ENCODE measurements at regions not wholly inside any gene's neighbourhood (a gene's known extent, or its start where the extent isn't known, plus 50 kb on each side); places are given as distances from the start of the nearest gene placed in this dataset.
"Not testable (repeated sequence)": the region's sequence is repeated elsewhere in the genome, so short reads cannot be mapped to it uniquely, and the experiment has no call there.

- peaks cover 11% of the 10 kb centered on the region; the same call in 1 of the 2 replicates for H3K4me1 ChIP-seq (ENCODE audit: control insufficient read depth, insufficient read depth, low read length)
- not testable (repeated sequence) for H3K4me3 ChIP-seq (ENCODE audit: low read depth, low read length); H3K27me3 ChIP-seq (ENCODE audit: control insufficient read depth, insufficient read depth, low read length); H3K9me3 ChIP-seq (ENCODE audit: control insufficient read depth, insufficient read depth, low read depth, low read length); H3K9ac ChIP-seq (ENCODE audit: low read length); H3K27ac ChIP-seq (ENCODE audit: low read depth, low read length); H3K36me3 ChIP-seq (ENCODE audit: control insufficient read depth, insufficient read depth, low read length)
These were observed 86.7 kb upstream of the CDC42EP3 start for GRCh38 chr2:37758141-37758601.

- not testable (repeated sequence) for H3K27me3 ChIP-seq (ENCODE audit: control insufficient read depth, insufficient read depth, low read length); H3K9ac ChIP-seq (ENCODE audit: low read length); H3K36me3 ChIP-seq (ENCODE audit: control insufficient read depth, insufficient read depth, low read length); H3K4me3 ChIP-seq (ENCODE audit: low read depth, low read length); H3K9me3 ChIP-seq (ENCODE audit: control insufficient read depth, insufficient read depth, low read depth, low read length); H3K27ac ChIP-seq (ENCODE audit: low read depth, low read length)
- peaks cover 11% of the 10 kb centered on the region; the same call in 1 of the 2 replicates for H3K4me1 ChIP-seq (ENCODE audit: control insufficient read depth, insufficient read depth, low read length)
These were observed 88.5 kb upstream of the CDC42EP3 start for GRCh38 chr2:37759989-37760388.

GRCh38 chr2:37760471-37760870 is 89.0 kb upstream of the CDC42EP3 start:
- H3K27me3 ChIP-seq (ENCODE audit: control insufficient read depth, insufficient read depth, low read length) = no peaks in the 10 kb centered on the region
- H3K27ac ChIP-seq (ENCODE audit: low read depth, low read length) = no peak overlapping the region
- no peaks in the 10 kb centered on the region for H3K36me3 ChIP-seq (ENCODE audit: control insufficient read depth, insufficient read depth, low read length)
- no peaks in the 10 kb centered on the region for H3K9me3 ChIP-seq (ENCODE audit: control insufficient read depth, insufficient read depth, low read depth, low read length)
- H3K9ac ChIP-seq (ENCODE audit: low read length) = no peak overlapping the region
- H3K4me1 ChIP-seq (ENCODE audit: control insufficient read depth, insufficient read depth, low read length) = peaks cover 11% of the 10 kb centered on the region; the same call in 1 of the 2 replicates
- no peak overlapping the region for H3K4me3 ChIP-seq (ENCODE audit: low read depth, low read length)

- peaks cover 19% of the 10 kb centered on the region; the same call in 1 of the 2 replicates for H3K4me1 ChIP-seq (ENCODE audit: control insufficient read depth, insufficient read depth, low read length)
- not testable (repeated sequence) for H3K36me3 ChIP-seq (ENCODE audit: control insufficient read depth, insufficient read depth, low read length); H3K27me3 ChIP-seq (ENCODE audit: control insufficient read depth, insufficient read depth, low read length); H3K4me3 ChIP-seq (ENCODE audit: low read depth, low read length); H3K27ac ChIP-seq (ENCODE audit: low read depth, low read length); H3K9ac ChIP-seq (ENCODE audit: low read length); H3K9me3 ChIP-seq (ENCODE audit: control insufficient read depth, insufficient read depth, low read depth, low read length)
These were observed 90.8 kb upstream of the CDC42EP3 start for GRCh38 chr2:37762281-37762680.

- Histone ChIP-seq H3K9ac (ENCODE audit: low read length) (no peak overlapping the region), H3K4me3 (ENCODE audit: low read depth, low read length) (no peak overlapping the region), H3K36me3 (ENCODE audit: control insufficient read depth, insufficient read depth, low read length) (no peaks in the 10 kb centered on the region), H3K9me3 (ENCODE audit: control insufficient read depth, insufficient read depth, low read depth, low read length) (no peaks in the 10 kb centered on the region), H3K27ac (ENCODE audit: low read depth, low read length) (no peak overlapping the region), H3K4me1 (ENCODE audit: control insufficient read depth, insufficient read depth, low read length) (peaks cover 8% of the 10 kb centered on the region; the same call in 1 of the 2 replicates), H3K27me3 (ENCODE audit: control insufficient read depth, insufficient read depth, low read length) (no peaks in the 10 kb centered on the region)
These were observed 93.3 kb upstream of the CDC42EP3 start for GRCh38 chr2:37764739-37765138.

GRCh38 chr2:37766106-37766505 is 94.7 kb upstream of the CDC42EP3 start:
- H3K36me3 ChIP-seq (ENCODE audit: control insufficient read depth, insufficient read depth, low read length) = no peaks in the 10 kb centered on the region
- H3K27me3 ChIP-seq (ENCODE audit: control insufficient read depth, insufficient read depth, low read length) = no peaks in the 10 kb centered on the region
- no peak overlapping the region for H3K9ac ChIP-seq (ENCODE audit: low read length)
- peaks cover 8% of the 10 kb centered on the region; the same call in 1 of the 2 replicates for H3K4me1 ChIP-seq (ENCODE audit: control insufficient read depth, insufficient read depth, low read length)
- no peak overlapping the region for H3K4me3 ChIP-seq (ENCODE audit: low read depth, low read length)
- H3K27ac ChIP-seq (ENCODE audit: low read depth, low read length) = no peak overlapping the region; the same call in 1 of the 2 replicates
- no peaks in the 10 kb centered on the region for H3K9me3 ChIP-seq (ENCODE audit: control insufficient read depth, insufficient read depth, low read depth, low read length)

GRCh38 chr2:37767046-37767445 is 95.6 kb upstream of the CDC42EP3 start:
- Histone ChIP-seq H3K36me3 (ENCODE audit: control insufficient read depth, insufficient read depth, low read length) (no peaks in the 10 kb centered on the region), H3K4me3 (ENCODE audit: low read depth, low read length) (no peak overlapping the region), H3K27ac (ENCODE audit: low read depth, low read length) (no peak overlapping the region), H3K9ac (ENCODE audit: low read length) (no peak overlapping the region), H3K9me3 (ENCODE audit: control insufficient read depth, insufficient read depth, low read depth, low read length) (no peaks in the 10 kb centered on the region), H3K27me3 (ENCODE audit: control insufficient read depth, insufficient read depth, low read length) (no peaks in the 10 kb centered on the region), H3K4me1 (ENCODE audit: control insufficient read depth, insufficient read depth, low read length) (peaks cover 8% of the 10 kb centered on the region; the same call in 1 of the 2 replicates)

GRCh38 chr2:37767959-37768925 is 96.8 kb upstream of the CDC42EP3 start:
- H3K4me3 ChIP-seq (ENCODE audit: low read depth, low read length) = no peak overlapping the region
- peaks cover 8% of the 10 kb centered on the region; the same call in 1 of the 2 replicates for H3K4me1 ChIP-seq (ENCODE audit: control insufficient read depth, insufficient read depth, low read length)
- H3K9me3 ChIP-seq (ENCODE audit: control insufficient read depth, insufficient read depth, low read depth, low read length) = 0 out of 2 replicates have a peak, but pooled peaks cover under 1% of the 10 kb centered on the region
- H3K27me3 ChIP-seq (ENCODE audit: control insufficient read depth, insufficient read depth, low read length) = no peaks in the 10 kb centered on the region
- no peak overlapping the region for H3K27ac ChIP-seq (ENCODE audit: low read depth, low read length)
- no peaks in the 10 kb centered on the region for H3K36me3 ChIP-seq (ENCODE audit: control insufficient read depth, insufficient read depth, low read length)
- no peak overlapping the region for H3K9ac ChIP-seq (ENCODE audit: low read length)

GRCh38 chr2:37769551-37769950 is 98.1 kb upstream of the CDC42EP3 start:
- no peaks in the 10 kb centered on the region for H3K27me3 ChIP-seq (ENCODE audit: control insufficient read depth, insufficient read depth, low read length)
- no peaks in the 10 kb centered on the region for H3K36me3 ChIP-seq (ENCODE audit: control insufficient read depth, insufficient read depth, low read length)
- H3K4me3 ChIP-seq (ENCODE audit: low read depth, low read length) = no peak overlapping the region
- no peak overlapping the region for H3K27ac ChIP-seq (ENCODE audit: low read depth, low read length)
- H3K9ac ChIP-seq (ENCODE audit: low read length) = no peak overlapping the region
- peaks cover 3% of the 10 kb centered on the region for H3K9me3 ChIP-seq (ENCODE audit: control insufficient read depth, insufficient read depth, low read depth, low read length)
- H3K4me1 ChIP-seq (ENCODE audit: control insufficient read depth, insufficient read depth, low read length) = peaks cover 8% of the 10 kb centered on the region; the same call in 1 of the 2 replicates

- H3K4me3 ChIP-seq (ENCODE audit: low read depth, low read length) = no peak overlapping the region
- no peak overlapping the region for H3K9ac ChIP-seq (ENCODE audit: low read length)
- H3K27ac ChIP-seq (ENCODE audit: low read depth, low read length) = no peak overlapping the region
- H3K4me1 ChIP-seq (ENCODE audit: control insufficient read depth, insufficient read depth, low read length) = peaks cover 8% of the 10 kb centered on the region; the same call in 1 of the 2 replicates
- no peaks in the 10 kb centered on the region for H3K36me3 ChIP-seq (ENCODE audit: control insufficient read depth, insufficient read depth, low read length)
- no peaks in the 10 kb centered on the region for H3K27me3 ChIP-seq (ENCODE audit: control insufficient read depth, insufficient read depth, low read length)
- peaks cover 11% of the 10 kb centered on the region for H3K9me3 ChIP-seq (ENCODE audit: control insufficient read depth, insufficient read depth, low read depth, low read length)
These were observed 99.4 kb upstream of the CDC42EP3 start for GRCh38 chr2:37770797-37771196.

GRCh38 chr2:37771600-37772088 is 100.2 kb upstream of the CDC42EP3 start:
- H3K9me3 ChIP-seq (ENCODE audit: control insufficient read depth, insufficient read depth, low read depth, low read length) = peaks cover 11% of the 10 kb centered on the region
- no peaks in the 10 kb centered on the region for H3K27me3 ChIP-seq (ENCODE audit: control insufficient read depth, insufficient read depth, low read length)
- no peak overlapping the region for H3K9ac ChIP-seq (ENCODE audit: low read length)
- no peak overlapping the region for H3K27ac ChIP-seq (ENCODE audit: low read depth, low read length)
- H3K36me3 ChIP-seq (ENCODE audit: control insufficient read depth, insufficient read depth, low read length) = no peaks in the 10 kb centered on the region
- H3K4me1 ChIP-seq (ENCODE audit: control insufficient read depth, insufficient read depth, low read length) = peaks cover 11% of the 10 kb centered on the region; the same call in 1 of the 2 replicates
- H3K4me3 ChIP-seq (ENCODE audit: low read depth, low read length) = no peak overlapping the region
